Activated CD4-positive, alpha-beta T cell treated with anti-CD3 and anti-CD28 coated beads, Interleukin-2, amount 50 U/mL, for 24 hours (primary cell): ENCODE measurements at regions not wholly inside any gene's neighbourhood (a gene's known extent, or its start where the extent isn't known, plus 50 kb on each side); places are given as distances from the start of the nearest gene placed in this dataset.
"Not testable (repeated sequence)": the region's sequence is repeated elsewhere in the genome, so short reads cannot be mapped to it uniquely, and the experiment has no call there.

ENCODE experiments used
- DNase-seq, 2 donors: peaks; one replicate each; pipeline ENCODE4 v3.0.0-alpha.2; 2020; ENCODE audit warnings: low read depth in 1 of 2, low spot score in 1 of 2

- no peak for DNase-seq
These were observed 71.1 kb downstream of the FAM50B start for GRCh38 chr6:3920321-3920720.

GRCh38 chr6:3921663-3922062 is 72.5 kb downstream of the FAM50B start:
- DNase-seq: no peak

- not testable (repeated sequence) for DNase-seq
These were observed 73.4 kb downstream of the FAM50B start for GRCh38 chr6:3922619-3923018.

GRCh38 chr6:3925223-3926149 is 76.3 kb downstream of the FAM50B start:
- DNase-seq: not testable (repeated sequence)

GRCh38 chr6:3926150-3926482 is 76.9 kb downstream of the FAM50B start:
- no peak for DNase-seq

- DNase-seq: no peak
These were observed 78.9 kb downstream of the FAM50B start for GRCh38 chr6:3928111-3928510.

GRCh38 chr6:3929281-3929798 is 80.2 kb downstream of the FAM50B start:
- DNase-seq: no peak

- DNase-seq: no peak
These were observed 88.3 kb downstream of the FAM50B start for GRCh38 chr6:3937438-3937837.

GRCh38 chr6:3938715-3939367 is 89.7 kb downstream of the FAM50B start:
- DNase-seq: no peak

GRCh38 chr6:3939368-3939958 is 90.3 kb downstream of the FAM50B start:
- DNase-seq: no peak

- DNase-seq: no peak
These were observed 90.8 kb downstream of the FAM50B start for GRCh38 chr6:3939964-3940363.

GRCh38 chr6:3940703-3941102 is 91.5 kb downstream of the FAM50B start:
- DNase-seq: no peak

- DNase-seq: no peak
These were observed 94.2 kb downstream of the FAM50B start for GRCh38 chr6:3943331-3943765.

GRCh38 chr6:3944246-3944645 is 95.1 kb downstream of the FAM50B start:
- no peak for DNase-seq

- no peak for DNase-seq
These were observed 97.6 kb downstream of the FAM50B start for GRCh38 chr6:3946778-3947177.

GRCh38 chr6:3948866-3949265 is 99.7 kb downstream of the FAM50B start:
- DNase-seq: no peak

- DNase-seq: no peak
These were observed 100.3 kb downstream of the FAM50B start for GRCh38 chr6:3949521-3949920.

GRCh38 chr6:3956054-3956453 is 106.9 kb downstream of the FAM50B start:
- no peak for DNase-seq

GRCh38 chr6:3957321-3957720 is 108.1 kb downstream of the FAM50B start:
- DNase-seq: no peak

GRCh38 chr6:3958255-3958654 is 109.1 kb downstream of the FAM50B start:
- no peak for DNase-seq

GRCh38 chr6:3959385-3959784 is 110.2 kb downstream of the FAM50B start:
- no peak for DNase-seq
